RKO (cell line): ENCODE measurements at regions not wholly inside any gene's neighbourhood (a gene's known extent, or its start where the extent isn't known, plus 50 kb on each side); places are given as distances from the start of the nearest gene placed in this dataset.

Source experiments
- DNase-seq: peaks from one replicate; pipeline ENCODE4 v3.0.0-alpha.2; 2016; ENCODE audit warnings: low spot score

GRCh38 chr7:25314731-25315267 is 86.5 kb upstream of the NPVF start:
- no peak for DNase-seq

- no peak for DNase-seq
These were observed 88.1 kb upstream of the NPVF start for GRCh38 chr7:25316366-25316765.

DNA sequence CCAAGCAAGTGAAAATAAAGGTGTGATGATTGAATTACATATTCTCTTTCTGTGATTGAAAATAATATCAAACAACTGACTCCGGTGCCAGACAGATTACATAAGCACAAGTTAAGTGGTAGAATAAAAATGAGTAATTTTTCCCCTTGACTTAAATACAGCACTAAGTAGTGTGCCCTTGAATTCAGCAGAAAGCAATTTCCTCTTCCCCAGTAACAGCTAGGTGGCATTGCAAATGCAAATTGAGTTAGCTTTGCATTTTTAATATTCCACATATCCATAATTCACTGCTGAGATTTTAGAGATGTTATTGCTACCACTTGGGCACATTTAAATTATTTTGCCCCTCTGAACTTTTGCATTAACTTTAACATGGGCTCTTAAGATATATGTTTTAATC is 89.8 kb upstream of the NPVF start:
- DNase-seq: no peak

- DNase-seq: no peak
These were observed 91.4 kb upstream of the NPVF start for GRCh38 chr7:25319707-25320106.

GRCh38 chr7:25320791-25321190 is 92.5 kb upstream of the NPVF start:
- DNase-seq: no peak

GRCh38 chr7:25321424-25321823 is 93.1 kb upstream of the NPVF start:
- DNase-seq: no peak

GRCh38 chr7:25322473-25322872 is 94.2 kb upstream of the NPVF start:
- no peak for DNase-seq

- no peak for DNase-seq
These were observed 97.0 kb upstream of the NPVF start for GRCh38 chr7:25325186-25325757.

- DNase-seq: no peak
These were observed 98.3 kb upstream of the NPVF start for GRCh38 chr7:25326501-25327156.

GRCh38 chr7:25329815-25330214 is 101.5 kb upstream of the NPVF start:
- DNase-seq: no peak

GRCh38 chr7:25333296-25333928 is 105.1 kb upstream of the NPVF start:
- DNase-seq: no peak

GRCh38 chr7:25347360-25348066 is 119.2 kb upstream of the NPVF start:
- no peak for DNase-seq

DNA sequence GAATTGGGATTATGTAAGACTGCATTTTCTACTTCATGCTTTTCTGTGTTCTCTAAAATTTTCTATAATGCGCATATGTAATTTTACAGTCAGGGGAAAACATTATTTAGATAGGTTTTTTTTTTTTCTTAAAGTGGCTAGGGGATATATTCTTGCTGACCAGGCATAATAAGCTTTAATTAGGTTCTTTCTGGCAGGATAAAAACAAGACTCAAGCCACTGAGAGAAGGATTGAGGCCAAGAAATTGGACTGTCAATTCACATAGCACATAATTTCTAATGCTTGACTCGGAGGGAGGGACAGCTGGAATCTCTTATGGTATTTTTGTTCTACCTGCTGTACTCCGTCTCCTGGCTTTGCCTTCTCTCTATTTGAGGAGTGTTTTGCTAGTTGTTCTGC is 119.8 kb upstream of the NPVF start:
- no peak for DNase-seq

DNA sequence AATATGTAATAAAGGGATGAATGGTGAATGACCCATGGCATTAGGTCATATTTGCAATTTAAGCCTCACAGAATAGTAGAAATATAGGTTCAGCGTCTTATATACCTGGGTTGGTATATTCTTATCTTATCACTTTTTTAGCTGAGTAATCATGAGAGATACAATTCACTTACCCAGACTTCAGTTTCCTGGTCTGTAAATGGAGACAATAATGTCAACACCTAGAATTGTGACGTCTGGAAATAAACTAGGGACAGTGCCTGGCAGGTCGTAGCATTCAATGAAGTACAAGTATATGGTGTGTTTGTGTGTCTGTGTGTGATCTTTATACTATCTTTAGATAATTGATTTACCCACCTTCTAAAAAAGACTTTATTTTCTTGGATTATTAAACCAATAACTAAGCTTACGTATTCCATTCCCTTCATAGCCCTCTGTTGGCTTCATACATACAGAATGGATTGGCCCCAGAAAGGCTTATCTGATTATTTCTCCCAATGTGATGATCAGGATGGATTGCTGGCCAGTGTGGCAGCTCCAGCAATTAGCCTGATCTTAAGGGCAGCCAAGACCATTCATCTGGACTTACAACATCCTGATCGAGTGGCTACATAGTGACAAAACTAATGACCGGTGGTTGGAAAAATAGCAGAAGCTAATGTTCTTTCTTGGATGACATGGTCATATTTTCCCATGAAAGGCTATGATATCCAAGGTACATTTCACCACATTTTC is 121.2 kb upstream of the NPVF start:
- no peak for DNase-seq

GRCh38 chr7:25350041-25350440 is 121.8 kb upstream of the NPVF start:
- no peak for DNase-seq

DNA sequence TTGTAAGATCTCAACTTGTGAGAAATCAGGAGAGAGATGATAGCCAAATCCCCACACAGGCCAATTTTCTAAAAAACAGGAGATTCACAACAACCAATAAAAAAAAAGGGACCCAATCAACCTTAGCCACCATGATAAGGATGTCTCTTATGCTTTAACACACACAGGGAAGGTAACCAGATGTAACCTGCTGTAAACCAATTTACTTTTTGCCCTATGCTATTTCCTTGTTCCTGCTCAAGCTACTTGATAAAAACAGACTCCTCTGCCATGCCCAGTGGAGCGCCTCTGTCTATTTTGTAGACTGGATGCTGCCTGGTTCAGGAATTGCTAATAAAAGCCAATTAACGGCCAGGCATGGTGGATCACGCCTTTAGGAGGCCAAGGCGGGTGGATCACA is 123.5 kb upstream of the NPVF start:
- no peak for DNase-seq

- no peak for DNase-seq
These were observed 124.9 kb upstream of the NPVF start for GRCh38 chr7:25353196-25353595.

GRCh38 chr7:25353732-25354131 is 125.4 kb upstream of the NPVF start:
- no peak for DNase-seq

DNA sequence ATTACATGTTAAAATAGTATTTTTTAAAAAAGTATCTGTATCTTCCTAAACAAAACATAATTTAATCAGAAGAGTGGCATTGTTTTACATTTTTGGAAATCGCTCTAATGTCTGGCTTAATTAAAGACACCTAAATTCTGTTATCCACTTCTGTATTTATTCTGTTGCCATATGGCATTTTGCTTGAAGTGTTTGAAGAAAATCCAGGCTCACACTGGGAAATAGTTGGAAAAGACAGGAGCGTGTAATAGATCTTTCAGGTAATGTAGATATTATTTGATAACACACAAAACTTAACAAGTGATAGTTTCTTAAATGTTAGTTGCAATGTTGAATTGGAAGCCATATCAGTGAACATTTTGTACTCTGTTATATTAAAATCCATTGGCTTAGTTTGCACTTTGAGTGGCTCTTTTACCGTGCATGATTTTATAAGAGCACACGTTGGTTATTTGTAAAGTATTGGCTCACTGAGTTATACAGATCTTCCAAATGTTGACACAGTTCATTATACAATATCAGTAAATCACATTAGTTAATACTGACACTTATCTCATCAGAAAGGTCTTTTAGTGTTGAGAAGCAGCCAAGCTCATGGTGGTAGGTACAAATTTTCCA is 128.4 kb upstream of the NPVF start:
- no peak for DNase-seq

GRCh38 chr7:25358926-25359325 is 130.6 kb upstream of the NPVF start:
- no peak for DNase-seq

GRCh38 chr7:25359471-25360059 is 131.3 kb upstream of the NPVF start:
- DNase-seq: no peak
